Stimulated activated CD4-positive, alpha-beta T cell treated with anti-CD3 and anti-CD28 coated beads, Interleukin-15, amount 100 ng/mL, for 1 hour (primary cell): ENCODE measurements at regions not wholly inside any gene's neighbourhood (a gene's known extent, or its start where the extent isn't known, plus 50 kb on each side); places are given as distances from the start of the nearest gene placed in this dataset.

ENCODE experiments used
- DNase-seq, 2 donors: peaks; one replicate each; pipeline ENCODE4 v3.0.0-alpha.2; 2020; ENCODE audit warnings: low read depth in 1 of 2, low spot score in 1 of 2

GRCh38 chr2:11016735-11017388 is 105.1 kb downstream of the KCNF1 start:
- DNase-seq: no peak

- no peak for DNase-seq
Observed at GRCh38 chr2:11017921-11018320, 106.2 kb downstream of the KCNF1 start.

GRCh38 chr2:11018651-11019185 is 107.0 kb downstream of the KCNF1 start:
- no peak for DNase-seq

GRCh38 chr2:11019614-11020013 is 107.9 kb downstream of the KCNF1 start:
- no peak for DNase-seq

GRCh38 chr2:11022064-11022463 is 110.3 kb downstream of the KCNF1 start:
- DNase-seq: no peak

- no peak for DNase-seq
Observed at GRCh38 chr2:11022591-11023273, 111.0 kb downstream of the KCNF1 start.

- no peak for DNase-seq
Observed at GRCh38 chr2:11023326-11024258, 111.9 kb downstream of the KCNF1 start.

GRCh38 chr2:11024259-11024645 is 112.5 kb downstream of the KCNF1 start:
- no peak for DNase-seq

- DNase-seq: no peak
Observed at GRCh38 chr2:11024687-11025086, 113.0 kb downstream of the KCNF1 start.

GRCh38 chr2:11026286-11026921 is 114.7 kb downstream of the KCNF1 start:
- no peak for DNase-seq

- DNase-seq: no peak
Observed at GRCh38 chr2:11027195-11027594, 115.5 kb downstream of the KCNF1 start.

- DNase-seq: no peak
Observed at GRCh38 chr2:11028407-11028916, 116.7 kb downstream of the KCNF1 start.

- DNase-seq: no peak
Observed at GRCh38 chr2:11029136-11029535, 117.4 kb downstream of the KCNF1 start.

GRCh38 chr2:11030036-11030435 is 118.3 kb downstream of the KCNF1 start:
- DNase-seq: no peak

- no peak for DNase-seq
Observed at GRCh38 chr2:11030909-11031308, 119.2 kb downstream of the KCNF1 start.

- no peak for DNase-seq
Observed at GRCh38 chr2:11031876-11032275, 120.1 kb downstream of the KCNF1 start.

GRCh38 chr2:11032396-11032795 is 120.7 kb downstream of the KCNF1 start:
- DNase-seq: no peak

GRCh38 chr2:11033114-11033513 is 121.4 kb downstream of the KCNF1 start:
- DNase-seq: no peak

- DNase-seq: no peak
Observed at GRCh38 chr2:11038641-11039040, 116.6 kb upstream of the SLC66A3 start.

- DNase-seq: no peak
Observed at GRCh38 chr2:11040992-11041391, 114.3 kb upstream of the SLC66A3 start.

GRCh38 chr2:11042841-11043240 is 112.4 kb upstream of the SLC66A3 start:
- no peak for DNase-seq
